Stimulated activated CD8-positive, alpha-beta memory T cell treated with anti-CD3 and anti-CD28 coated beads, Interleukin-15, amount 100 ng/mL, for 48 hours (primary cell): ENCODE measurements at regions not wholly inside any gene's neighbourhood (a gene's known extent, or its start where the extent isn't known, plus 50 kb on each side); places are given as distances from the start of the nearest gene placed in this dataset.
A peak's percentile ranks its signal among the peaks of the same experiment; 100 is the strongest.

Experiments
- DNase-seq, 2 donors: peaks; one replicate each; pipeline ENCODE4 v3.0.0-alpha.2; 2020; ENCODE audit warnings: low read depth in 2 of 2

DNA sequence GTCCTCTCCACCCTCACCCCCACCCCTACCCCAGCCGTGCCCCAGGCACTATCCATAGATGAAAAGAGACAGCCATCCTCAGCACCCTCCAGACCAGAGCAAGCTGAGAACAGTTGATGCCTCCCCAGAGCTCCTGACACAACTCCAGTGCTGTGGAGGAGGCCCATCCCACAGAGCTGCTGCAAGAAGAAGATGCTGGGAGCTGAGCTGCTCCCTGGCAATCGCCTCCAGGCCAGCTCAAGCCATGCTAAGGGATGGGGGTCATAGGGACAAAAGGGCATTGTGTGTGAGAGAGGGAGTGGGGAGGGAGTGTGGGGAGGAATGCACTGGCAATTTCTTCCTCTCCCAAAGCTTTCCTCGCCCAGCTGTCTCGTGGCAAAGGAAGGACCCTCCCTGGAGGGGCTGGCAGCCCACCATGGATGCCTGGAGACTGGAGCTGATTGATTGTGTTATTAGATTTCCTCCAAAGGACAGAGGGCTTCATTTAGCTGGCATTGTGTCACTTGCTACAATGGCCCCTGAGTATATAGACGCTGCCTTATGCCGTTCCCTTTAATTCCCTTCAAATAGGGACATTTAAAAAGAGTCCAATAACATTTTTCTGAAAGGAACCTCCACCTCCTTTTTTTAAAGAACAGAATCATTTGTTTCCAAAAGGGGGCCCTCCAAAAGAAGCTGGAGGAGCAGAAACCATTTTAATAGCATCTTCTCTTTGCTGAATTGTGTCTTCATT lies 476.4 kb downstream of the FOXO1 start:
- no peak for DNase-seq

DNA sequence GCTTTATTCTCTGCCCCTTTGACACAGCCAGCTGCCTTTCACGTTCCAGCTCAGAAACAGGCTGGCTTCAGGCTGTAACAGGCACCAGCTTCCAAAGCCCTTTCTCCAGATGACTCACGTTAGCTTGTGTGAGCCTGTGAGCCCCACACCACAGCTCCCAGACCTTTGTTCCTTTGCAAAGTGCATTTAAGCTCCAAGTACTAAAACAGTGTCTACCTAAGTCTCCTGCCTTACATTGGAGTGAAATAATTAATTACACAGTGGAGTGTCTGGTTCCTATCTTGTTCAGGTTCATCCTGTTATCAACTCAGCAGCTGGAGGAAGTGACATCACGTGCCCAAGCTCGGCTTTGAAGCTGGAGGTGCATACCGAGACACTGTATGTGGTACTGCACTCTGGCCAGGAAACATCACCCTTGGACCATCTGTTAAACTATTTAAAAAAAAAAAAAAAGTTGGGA lies 475.8 kb downstream of the FOXO1 start:
- peak in 1 of 2 donors; percentile 47 for DNase-seq

DNA sequence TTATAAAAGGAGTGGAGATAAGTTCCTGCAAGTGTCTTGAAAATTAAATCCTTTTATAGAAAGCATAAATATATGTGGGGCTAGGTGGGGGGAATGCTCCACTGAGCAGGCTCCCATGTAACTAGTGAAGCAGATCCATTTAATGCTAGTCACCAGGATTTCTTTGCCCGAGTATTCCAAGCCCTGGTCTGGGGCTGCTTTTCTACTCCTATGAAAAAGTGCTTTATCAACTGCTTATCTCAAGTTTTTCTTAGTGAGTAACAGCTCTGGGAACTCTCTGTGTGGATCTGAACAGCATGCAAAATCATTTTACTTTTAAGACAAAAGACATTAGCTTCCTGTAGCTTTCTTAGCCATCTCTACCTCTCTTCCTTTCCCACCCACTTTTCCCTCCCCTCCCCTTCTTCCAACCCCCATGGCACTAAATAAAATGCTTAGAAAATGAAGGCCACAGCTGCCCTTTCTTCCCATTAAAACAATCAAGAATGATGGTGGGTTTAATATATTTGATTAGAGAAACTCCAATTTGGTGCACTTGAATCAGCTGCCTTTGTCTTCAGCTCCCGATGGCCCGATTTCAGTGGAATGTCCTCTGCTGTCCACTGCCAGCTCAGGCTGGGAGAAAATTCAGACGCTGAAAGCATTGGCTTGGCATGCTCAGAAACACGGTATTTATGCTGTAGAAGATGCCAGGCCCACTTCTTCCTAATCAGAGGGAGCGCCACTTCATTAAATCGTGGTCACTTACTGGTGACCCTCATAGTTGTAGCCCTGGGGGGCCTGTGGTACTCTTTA lies 475.1 kb downstream of the FOXO1 start:
- no peak for DNase-seq

DNA sequence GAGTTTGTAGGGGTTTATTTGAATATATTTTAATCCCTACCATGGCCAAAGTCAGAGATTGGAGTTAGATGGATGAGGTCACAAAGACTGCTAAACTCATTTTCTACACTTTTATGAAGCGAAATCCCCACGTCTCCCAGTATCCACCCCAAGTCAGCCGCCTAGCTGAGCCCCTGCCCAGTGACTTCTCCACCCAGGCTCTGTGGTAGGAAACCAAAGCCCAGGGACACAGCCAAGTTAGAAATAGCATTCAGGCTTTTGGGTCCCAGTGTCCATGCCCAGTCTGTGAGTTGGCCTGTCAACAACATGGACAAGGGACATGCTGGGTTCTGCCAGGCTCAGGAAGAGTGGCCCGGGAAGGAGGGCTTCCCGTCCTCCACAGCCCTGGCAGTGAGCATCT lies 474.0 kb downstream of the FOXO1 start:
- DNase-seq, result no peak

DNA sequence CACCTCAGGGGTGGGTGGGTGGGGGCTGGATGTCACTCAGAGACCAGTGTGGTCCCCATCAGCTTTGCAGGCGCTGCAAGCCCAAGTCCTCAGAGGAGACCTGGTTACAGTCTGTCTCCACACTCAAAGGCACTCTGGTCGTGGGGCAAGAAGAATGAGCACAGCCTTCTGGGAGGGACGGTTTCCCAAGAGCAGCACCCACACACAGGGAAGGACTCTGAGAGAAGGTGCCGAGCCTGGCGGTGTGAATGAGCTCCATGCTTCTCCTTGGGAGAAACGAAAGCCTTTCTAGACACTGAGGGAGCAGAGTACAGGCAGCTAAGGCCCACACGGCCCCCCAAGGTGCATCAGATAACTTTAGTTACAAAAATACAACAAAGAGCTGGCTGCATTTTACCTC lies 473.6 kb downstream of the FOXO1 start:
- DNase-seq, result no peak

DNA sequence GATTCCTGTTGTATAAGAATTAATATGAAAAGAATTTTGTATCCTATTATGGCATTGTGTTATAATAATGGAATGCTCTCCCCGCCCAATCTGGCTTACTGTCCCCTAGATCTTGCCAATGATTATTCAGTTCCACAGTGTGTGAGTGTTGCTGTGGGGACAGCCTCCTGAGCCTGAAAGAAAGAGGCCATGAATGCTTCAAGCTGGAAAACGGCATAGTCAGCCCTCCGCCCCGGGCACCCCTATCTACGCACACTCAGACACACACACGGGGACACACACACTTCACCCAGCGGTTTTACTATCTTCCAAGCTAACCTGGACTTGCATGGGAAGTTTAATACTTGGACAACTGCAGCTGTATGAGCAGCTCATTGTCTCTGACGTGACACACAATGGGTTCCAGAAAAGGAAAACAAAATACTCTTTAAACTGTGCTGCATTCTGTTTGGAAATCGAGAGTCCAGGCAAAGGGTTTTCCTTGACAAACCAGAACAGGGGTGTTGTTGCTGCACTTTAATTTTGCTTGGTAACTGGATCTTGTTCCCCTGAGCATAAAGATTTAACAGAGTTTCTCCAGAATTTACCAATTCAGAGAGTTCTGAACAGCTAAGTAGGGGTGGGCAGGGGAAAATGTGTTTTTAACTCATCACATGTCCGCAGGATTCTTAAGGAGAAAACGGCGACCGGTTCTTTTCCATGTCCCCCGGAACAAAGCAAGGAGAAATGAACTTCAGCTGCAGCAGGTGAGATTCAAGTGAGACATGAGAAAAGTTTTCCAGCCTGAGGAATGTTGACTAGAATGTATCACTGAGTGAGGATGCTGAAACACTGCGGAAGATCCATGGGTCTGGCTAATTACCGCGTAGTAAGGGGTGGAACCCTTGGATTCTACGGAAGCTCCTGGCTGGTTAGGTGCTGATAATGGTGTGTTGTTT lies 472.9 kb downstream of the FOXO1 start:
- DNase-seq, result no peak

DNA sequence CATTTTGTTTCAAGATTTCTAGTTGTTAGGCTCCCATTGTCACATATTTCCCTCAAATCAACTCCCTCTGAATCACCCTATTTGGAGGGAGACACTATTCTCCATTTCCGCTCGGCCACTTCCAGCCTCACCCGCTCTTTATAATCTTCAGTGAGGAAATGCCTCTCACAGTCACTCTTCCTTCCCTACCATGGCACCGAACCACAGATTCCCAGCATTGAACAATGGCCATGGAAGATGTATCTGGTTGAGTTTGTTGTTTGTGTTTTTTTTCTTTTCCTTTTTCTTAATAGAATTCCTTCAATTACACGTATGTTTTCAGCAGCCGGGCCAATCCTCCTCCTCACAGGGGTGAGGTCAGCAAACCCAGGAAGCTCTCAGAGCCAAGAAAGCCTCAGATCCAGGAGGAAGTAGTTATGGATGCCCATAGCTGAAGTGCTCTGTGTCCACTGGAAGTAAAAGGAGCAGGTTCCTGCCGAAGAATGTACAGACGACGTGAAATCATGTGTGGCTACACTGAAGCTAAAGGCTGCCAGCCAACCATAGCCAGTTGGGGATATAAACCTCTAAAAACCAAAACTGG lies 472.1 kb downstream of the FOXO1 start:
- no peak for DNase-seq

DNA sequence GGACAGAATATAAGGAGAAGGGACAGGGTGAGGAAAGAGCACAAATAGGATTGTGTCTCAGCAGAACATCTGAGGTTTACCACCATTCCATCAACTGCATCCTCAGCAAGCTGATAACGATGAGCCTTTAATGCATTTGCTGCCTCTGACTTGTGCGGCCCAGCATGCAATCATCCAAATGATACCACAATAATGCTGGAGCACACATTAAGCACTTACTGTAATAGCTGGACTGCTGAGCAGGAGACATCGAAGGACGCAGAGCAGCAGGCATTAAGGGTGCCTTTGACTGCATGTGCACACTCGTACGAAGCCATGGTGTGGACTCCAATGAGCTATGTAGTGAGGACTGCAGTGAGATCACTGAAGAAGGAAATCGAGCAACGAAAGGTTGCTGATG lies 469.4 kb downstream of the FOXO1 start:
- no peak for DNase-seq

DNA sequence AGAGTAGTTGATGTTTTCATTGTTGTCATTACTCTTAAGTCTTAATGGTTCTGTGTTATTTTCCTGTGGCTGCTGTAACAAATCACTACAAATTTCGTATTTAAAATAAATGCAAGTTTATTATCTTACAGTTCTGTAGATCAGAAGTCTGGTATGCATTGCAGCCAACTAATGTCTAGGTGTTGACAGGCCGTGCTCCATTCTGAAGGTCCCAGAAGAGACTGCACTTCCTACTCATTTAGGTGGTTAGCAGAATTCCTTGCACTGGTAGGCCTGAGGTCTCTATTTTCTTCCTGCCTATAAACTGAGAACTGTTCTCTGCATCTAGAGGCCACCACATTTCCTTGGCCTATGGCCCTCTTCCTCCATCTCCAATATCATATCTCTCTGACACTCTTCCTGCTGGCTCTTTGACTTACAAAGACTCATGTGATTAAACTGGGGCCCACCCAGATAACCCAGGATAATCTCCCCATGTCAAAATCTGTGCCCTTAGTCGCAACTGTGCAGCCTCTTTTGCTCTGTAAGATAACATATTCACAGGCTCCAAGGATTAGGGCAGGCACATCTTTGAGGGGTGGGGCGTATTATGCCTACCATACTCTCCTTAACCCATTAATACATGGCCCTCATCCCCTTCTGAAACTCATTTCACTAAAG lies 468.4 kb downstream of the FOXO1 start:
- DNase-seq, result no peak

DNA sequence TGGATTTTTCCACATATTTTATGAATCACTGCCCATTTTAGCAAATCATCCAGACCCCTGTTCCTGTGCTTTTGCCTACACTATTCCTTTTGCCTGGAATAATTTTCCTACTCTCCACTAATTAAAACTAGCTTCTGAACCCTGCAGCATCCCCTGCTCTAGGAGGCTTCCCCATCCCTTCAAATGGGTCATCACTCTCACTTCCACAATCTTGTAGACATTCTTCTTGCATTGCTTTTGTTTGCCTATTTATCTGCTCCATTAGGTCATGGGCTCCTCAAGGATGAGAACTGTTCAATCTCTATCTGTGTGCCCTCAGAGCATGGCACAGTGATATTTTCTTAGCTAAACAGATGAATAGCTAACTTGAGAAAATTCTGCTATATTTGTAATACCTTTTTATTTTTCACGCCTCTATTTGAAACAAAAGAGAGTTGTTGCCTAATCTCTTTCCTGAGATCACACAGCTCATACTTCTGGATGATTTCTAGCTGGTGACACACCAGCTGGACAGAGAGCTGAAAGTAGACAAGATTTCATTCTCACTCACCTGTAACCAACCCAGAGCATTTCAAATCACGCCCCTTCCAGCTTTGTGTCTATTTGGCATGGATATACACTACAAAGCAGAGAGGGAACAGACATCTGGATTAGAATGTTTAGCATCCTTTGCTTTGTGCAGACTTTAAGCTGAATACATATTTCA lies 466.0 kb downstream of the FOXO1 start:
- no peak for DNase-seq

DNA sequence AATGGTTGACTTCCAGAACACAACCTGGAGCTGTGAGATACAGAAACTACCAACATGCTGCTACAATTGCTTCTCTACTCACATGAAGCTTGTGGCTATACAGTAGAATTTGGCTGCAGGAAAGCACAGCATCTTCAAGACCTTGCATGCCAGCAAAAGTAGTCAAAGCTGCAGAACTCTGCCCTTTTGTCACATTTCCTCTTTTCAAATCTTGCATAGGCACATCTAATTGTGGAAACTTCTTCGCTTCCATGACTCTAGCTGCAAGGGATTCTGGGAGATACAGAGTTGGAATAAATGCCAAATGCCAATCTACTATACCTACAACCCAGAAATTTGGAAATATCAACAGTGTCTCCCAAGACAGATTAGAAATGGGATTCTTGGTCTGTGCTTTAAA lies 462.2 kb downstream of the FOXO1 start:
- DNase-seq, result no peak

DNA sequence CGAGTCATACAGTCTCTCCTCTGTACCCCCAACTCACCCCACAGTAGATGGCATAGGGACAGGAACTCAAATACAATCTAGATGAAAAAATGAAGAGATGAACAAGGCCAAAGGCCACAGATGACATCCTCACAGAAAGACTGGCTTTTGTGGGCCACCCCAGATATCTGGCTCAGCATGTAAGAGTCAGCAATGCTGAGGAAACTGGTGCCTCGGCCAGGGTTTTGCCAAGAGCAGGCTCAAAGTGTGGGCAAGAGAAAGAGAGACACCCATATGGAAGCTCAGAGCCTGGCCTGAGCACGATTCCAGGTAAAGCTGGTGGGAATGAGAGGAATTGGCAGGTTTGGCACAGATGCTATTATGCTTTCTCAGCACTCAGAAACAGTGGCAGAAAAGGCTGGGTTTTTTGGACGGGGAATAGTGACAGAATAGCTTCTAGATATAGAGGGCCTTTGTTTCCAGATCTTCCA lies 460.6 kb downstream of the FOXO1 start:
- no peak for DNase-seq

DNA sequence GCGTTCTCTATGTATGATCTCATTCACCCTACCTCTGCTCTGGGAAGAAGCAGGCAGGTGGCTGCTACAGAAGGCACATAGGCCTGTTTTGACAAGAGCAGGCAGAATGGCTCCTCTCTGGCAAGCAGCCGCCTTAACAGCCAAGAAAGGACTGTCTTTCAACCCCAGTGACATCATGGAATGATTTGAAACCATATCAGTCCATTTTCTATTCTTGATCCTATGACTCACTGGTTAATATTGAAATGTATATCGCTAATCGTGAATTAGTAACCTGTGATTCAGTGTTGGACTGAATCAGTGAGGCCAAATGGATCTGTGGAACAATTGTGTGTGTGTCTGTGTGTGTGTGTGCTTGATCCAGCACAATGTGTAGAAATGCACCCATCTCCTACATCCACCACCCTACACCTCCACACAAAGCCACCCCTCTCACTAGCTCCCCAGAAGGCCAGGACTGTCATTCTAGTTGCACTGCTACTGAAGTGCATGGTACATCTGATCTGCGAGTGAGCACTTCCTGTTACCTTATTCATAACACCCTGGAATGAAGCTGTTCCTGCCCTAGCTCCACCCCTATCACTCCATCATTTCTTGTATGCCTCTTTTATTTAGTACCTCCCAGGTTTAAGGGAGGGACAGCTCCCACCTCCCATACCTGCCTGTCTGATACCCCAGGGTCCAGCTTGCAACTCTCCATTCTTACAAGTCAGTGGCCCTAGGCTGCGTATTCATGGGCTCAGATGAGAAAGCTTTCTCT lies 460.0 kb downstream of the FOXO1 start:
- no peak for DNase-seq

DNA sequence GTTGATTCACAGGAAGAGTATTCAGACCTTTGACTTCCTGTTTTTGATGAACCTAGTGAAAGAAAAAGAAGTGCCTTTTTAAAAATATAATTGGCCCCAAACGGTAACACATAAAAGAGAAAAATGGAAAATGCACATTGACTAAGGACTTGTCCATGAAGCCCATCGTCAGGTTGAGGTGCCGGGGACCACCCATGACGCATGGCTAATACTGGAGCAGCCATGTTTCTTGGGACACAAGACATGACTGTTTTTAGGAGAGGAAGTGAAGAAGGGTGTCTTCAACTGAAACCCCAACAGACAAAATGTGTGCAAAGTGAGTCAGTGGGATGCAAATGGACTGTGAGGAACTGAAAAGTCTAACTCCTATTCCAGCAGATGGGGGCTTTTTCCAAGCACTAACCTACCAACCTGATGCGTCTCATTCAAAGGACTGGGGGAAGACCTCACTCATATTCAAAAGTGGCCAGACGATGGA lies 459.4 kb downstream of the FOXO1 start:
- no peak for DNase-seq

DNA sequence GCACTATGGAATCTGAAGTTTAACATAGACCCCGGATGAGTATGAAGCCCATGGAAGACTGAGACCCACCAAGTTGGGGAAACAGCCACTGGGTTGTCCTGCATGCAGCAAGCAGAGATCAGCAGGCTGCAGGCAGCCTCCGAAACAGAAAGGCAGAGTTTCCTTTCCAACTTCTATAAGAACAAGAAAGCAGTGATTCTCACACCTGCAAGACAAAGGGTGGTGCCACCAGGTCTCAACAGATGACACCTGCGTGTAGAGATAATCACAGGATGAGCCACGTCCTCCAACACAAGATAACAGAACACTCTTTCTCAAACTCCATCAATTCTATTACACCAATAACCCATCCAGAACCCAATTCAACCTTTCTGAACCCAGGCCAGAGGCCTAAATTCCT lies 457.9 kb downstream of the FOXO1 start:
- DNase-seq, result no peak

DNA sequence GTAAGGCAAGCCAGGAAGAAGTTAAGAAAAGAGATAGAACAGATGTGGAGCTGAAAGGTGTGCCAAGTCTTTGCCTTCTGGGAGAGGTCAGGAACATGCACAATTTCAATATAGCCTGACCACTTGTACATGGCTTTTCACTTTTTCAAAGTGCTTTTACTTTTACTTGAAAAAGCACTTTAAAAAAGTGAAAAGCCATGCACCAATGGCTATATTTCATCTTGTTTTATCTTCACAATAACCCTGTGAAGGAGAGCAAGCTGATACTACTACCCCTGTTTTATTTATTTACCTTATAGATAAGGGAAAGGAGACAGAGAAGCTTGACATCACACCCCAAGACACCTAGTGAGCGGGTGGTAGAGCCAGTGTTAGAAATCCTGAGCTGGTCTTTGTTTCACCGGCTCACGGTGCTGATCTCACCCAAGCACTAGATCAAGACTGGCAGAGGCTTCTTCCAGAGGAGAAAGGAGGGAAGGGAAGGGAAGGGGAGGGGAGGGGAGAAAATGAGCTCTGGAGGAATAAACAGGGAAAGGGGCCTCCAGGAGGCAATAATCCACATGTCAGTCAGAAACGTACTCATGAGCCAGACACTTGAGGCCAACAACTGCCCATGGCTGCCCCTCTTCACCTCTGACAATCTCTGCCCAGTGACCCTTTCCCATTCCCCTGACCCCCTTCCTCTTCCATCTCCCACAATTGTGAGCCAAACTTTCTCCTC lies 455.4 kb downstream of the FOXO1 start:
- no peak for DNase-seq

DNA sequence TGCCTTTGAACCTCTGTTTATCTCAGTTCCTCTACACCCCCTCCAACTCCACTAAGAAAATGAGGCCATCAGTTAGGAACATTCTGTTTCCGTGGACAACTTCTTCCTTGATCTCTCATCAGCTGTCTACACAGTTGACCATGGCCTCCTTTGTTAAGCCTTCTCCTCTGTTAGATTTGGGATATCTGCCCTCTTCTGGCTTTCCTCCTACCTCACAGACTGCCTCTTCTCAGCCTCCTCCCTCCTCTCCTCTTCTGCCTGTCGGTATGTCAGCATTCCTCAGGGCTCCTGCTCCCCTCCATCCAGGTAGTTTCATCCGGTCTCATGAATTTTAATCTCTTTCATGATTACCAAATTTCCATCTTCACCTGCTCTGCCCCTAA lies 454.9 kb downstream of the FOXO1 start:
- no peak for DNase-seq

DNA sequence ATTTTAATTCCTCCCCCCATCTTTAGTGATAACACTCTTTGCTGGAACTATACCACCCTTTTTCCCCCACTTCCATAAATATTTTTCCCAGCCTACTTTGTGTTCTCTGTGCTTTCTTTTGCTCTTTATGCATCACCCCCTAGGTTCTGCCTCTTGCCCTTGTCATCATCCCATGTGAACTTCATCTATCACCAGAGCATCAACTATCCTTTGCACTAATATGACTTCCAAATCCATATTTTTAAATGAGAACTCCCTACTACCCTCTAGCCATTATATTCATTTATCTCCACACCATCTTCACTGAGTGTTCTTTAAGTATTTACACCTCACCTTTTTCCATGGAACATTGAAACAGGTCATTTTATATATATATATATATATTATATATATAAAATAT lies 452.7 kb downstream of the FOXO1 start:
- DNase-seq, result no peak

DNA sequence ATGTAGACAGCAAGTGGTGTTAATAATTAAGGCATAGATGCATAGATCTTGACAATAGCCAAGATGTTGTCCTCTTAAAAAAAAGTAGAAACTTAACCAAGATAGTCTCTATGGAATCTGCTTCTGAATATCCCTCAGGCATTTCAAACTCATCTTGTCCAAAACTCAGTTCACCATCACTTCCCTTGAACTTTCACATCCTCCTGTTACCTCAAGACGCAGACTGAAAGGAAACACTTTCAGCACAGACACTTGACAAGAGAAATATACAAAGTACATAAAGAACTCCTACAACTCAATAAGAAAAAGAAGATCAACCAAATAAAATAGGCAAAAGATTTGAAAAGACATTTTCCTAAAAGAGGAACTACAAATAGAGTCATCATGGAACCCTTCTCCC lies 451.1 kb downstream of the FOXO1 start:
- DNase-seq, result no peak
